ENCODE measurements at regions not wholly inside any gene's neighbourhood (a gene's known extent, or its start where the extent isn't known, plus 50 kb on each side); places are given as distances from the start of the nearest gene placed in this dataset.
"Not testable (repeated sequence)": the region's sequence is repeated elsewhere in the genome, so short reads cannot be mapped to it uniquely, and the experiment has no call there.

DNA sequence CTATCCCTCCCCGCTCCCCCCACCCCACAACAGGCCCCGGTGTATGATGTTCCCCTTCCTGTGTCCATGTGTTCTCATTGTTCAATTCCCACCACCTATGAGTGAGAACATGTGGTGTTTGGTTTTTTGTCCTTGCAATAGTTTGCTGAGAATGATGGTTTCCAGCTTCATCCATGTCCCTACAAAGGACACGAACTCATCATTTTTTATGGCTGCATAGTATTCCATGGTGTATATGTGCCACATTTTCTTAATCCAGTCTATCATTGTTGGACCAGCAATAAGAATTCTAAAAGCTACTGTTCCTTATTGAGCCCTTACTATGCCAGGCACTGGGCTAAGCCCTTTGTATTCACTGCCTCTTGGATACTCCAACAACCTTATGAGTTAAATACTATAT is 411.2 kb downstream of the MED13L start:
- TF ChIP-seq CTCF (IDR thresholded peaks at IDR 0.05; ENCODE audit: low read depth, low read length, missing input control); TAF1 (conservative IDR thresholded peaks at IDR 0.05); YY1 (IDR thresholded peaks at IDR 0.05); ATF3 (IDR thresholded peaks at IDR 0.05); HNF4A (conservative IDR thresholded peaks at IDR 0.05); GABPA (IDR thresholded peaks at IDR 0.05 in 1 of 2, conservative IDR thresholded peaks at IDR 0.05 in 1 of 2); MAX (IDR thresholded peaks at IDR 0.05): not testable (repeated sequence)
- TF ChIP-seq, protein P1, sequence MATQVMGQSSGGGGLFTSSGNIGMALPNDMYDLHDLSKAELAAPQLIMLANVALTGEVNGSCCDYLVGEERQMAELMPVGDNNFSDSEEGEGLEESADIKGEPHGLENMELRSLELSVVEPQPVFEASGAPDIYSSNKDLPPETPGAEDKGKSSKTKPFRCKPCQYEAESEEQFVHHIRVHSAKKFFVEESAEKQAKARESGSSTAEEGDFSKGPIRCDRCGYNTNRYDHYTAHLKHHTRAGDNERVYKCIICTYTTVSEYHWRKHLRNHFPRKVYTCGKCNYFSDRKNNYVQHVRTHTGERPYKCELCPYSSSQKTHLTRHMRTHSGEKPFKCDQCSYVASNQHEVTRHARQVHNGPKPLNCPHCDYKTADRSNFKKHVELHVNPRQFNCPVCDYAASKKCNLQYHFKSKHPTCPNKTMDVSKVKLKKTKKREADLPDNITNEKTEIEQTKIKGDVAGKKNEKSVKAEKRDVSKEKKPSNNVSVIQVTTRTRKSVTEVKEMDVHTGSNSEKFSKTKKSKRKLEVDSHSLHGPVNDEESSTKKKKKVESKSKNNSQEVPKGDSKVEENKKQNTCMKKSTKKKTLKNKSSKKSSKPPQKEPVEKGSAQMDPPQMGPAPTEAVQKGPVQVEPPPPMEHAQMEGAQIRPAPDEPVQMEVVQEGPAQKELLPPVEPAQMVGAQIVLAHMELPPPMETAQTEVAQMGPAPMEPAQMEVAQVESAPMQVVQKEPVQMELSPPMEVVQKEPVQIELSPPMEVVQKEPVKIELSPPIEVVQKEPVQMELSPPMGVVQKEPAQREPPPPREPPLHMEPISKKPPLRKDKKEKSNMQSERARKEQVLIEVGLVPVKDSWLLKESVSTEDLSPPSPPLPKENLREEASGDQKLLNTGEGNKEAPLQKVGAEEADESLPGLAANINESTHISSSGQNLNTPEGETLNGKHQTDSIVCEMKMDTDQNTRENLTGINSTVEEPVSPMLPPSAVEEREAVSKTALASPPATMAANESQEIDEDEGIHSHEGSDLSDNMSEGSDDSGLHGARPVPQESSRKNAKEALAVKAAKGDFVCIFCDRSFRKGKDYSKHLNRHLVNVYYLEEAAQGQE (IDR thresholded peaks at IDR 0.05) = not testable (repeated sequence)

Measured in liver (tissue), 3 donors.